WI38 (cell line): ENCODE measurements at regions not wholly inside any gene's neighbourhood (a gene's known extent, or its start where the extent isn't known, plus 50 kb on each side); places are given as distances from the start of the nearest gene placed in this dataset.

ENCODE experiments used
- H3K4me3 ChIP-seq: 2 replicates; pipeline ENCODE4 v1.5.1; 2011; ENCODE audit warnings: low read depth, mild to moderate bottlenecking, control low read depth, low read length
- CTCF ChIP-seq: IDR thresholded peaks from 2 replicates; pipeline ENCODE4 v1.5.1; 2012; ENCODE audit warnings: low read depth, mild to moderate bottlenecking, control low read depth, low read length

- H3K4me3 ChIP-seq: no peak overlapping the region
- no peak for TF ChIP-seq CTCF
Measured at GRCh38 chr17:53032861-53033271, 789.9 kb upstream of the KIF2B start.

GRCh38 chr17:53017227-53017626, 805.5 kb upstream of the KIF2B start:
- no peak for TF ChIP-seq CTCF
- no peak overlapping the region for H3K4me3 ChIP-seq

GRCh38 chr17:53016085-53016484, 806.6 kb upstream of the KIF2B start:
- H3K4me3 ChIP-seq: no peak overlapping the region
- TF ChIP-seq CTCF: no peak

- no peak for TF ChIP-seq CTCF
Measured at GRCh38 chr17:53012364-53012763, 810.4 kb upstream of the KIF2B start.

GRCh38 chr17:53006006-53006405, 816.7 kb upstream of the KIF2B start:
- no peak overlapping the region for H3K4me3 ChIP-seq
- TF ChIP-seq CTCF: no peak

More at GRCh38 chr17:53012364-53012763, 810.4 kb upstream of the KIF2B start:
- H3K4me3 ChIP-seq: no peak overlapping the region

- H3K4me3 ChIP-seq: no peak overlapping the region
Measured at GRCh38 chr17:53004902-53005301, 817.8 kb upstream of the KIF2B start.

GRCh38 chr17:52995881-52996280, 826.8 kb upstream of the KIF2B start:
- no peak for TF ChIP-seq CTCF
- H3K4me3 ChIP-seq: no peak overlapping the region

More at GRCh38 chr17:53004902-53005301, 817.8 kb upstream of the KIF2B start:
- no peak for TF ChIP-seq CTCF
